ENCODE measurements at regions not wholly inside any gene's neighbourhood (a gene's known extent, or its start where the extent isn't known, plus 50 kb on each side); places are given as distances from the start of the nearest gene placed in this dataset.

GRCh38 chr9:103243553-103243952, 248.4 kb downstream of the CYLC2 start:
- POLR2A ChIA-PET: no interaction called here
- Mint-ChIP-seq H3K36me3 (ENCODE audit: low read depth) (no peaks in the 10 kb centered on the region), H3K27me3 (no peaks in the 10 kb centered on the region), H3K4me3 (no peak overlapping the region), H3K4me1 (ENCODE audit: low read depth) (no peaks in the 10 kb centered on the region), H3K9me3 (no peaks in the 10 kb centered on the region), H3K27ac (no peak overlapping the region)
- intact Hi-C loops (cut with micrococcal nuclease): no loop called here
- DNase-seq (no peak), ATAC-seq (no peak)
- CTCF ChIA-PET: no interaction called here
- no peak for TF ChIP-seq CTCF (IDR thresholded peaks at IDR 0.05)

- CTCF ChIA-PET: no interaction called here
- H3K9me3 Mint-ChIP-seq: no peaks in the 10 kb centered on the region
- DNase-seq (no peak), ATAC-seq (no peak)
- TF ChIP-seq CTCF (IDR thresholded peaks at IDR 0.05): no peak
- H3K27me3 Mint-ChIP-seq: no peaks in the 10 kb centered on the region
- intact Hi-C loops (cut with micrococcal nuclease): no loop called here
- POLR2A ChIA-PET: no interaction called here
- no peak overlapping the region for H3K27ac Mint-ChIP-seq
- no peak overlapping the region for H3K4me3 Mint-ChIP-seq
- no peaks in the 10 kb centered on the region for H3K4me1 Mint-ChIP-seq (ENCODE audit: low read depth)
- H3K36me3 Mint-ChIP-seq (ENCODE audit: low read depth): no peaks in the 10 kb centered on the region
Measured at GRCh38 chr9:103245369-103245768, 250.2 kb downstream of the CYLC2 start.

GRCh38 chr9:103261951-103262350, 266.8 kb downstream of the CYLC2 start:
- CTCF ChIA-PET: no interaction called here
- intact Hi-C loops (cut with micrococcal nuclease): no loop called here
- no peak overlapping the region for H3K27ac Mint-ChIP-seq
- no peak for TF ChIP-seq CTCF (IDR thresholded peaks at IDR 0.05)
- H3K27me3 Mint-ChIP-seq: no peaks in the 10 kb centered on the region
- no peak for ATAC-seq
- no peaks in the 10 kb centered on the region for H3K4me1 Mint-ChIP-seq (ENCODE audit: low read depth)
- H3K36me3 Mint-ChIP-seq (ENCODE audit: low read depth): no peaks in the 10 kb centered on the region
- POLR2A ChIA-PET: no interaction called here
- H3K4me3 Mint-ChIP-seq: no peak overlapping the region
- H3K9me3 Mint-ChIP-seq: peaks cover 6% of the 10 kb centered on the region
- no peak for DNase-seq

GRCh38 chr9:103266064-103266463, 270.9 kb downstream of the CYLC2 start:
- DNase-seq (no peak), ATAC-seq (no peak)
- peaks cover 2% of the 10 kb centered on the region for H3K9me3 Mint-ChIP-seq
- intact Hi-C loops (cut with micrococcal nuclease): no loop called here
- no peak for TF ChIP-seq CTCF (IDR thresholded peaks at IDR 0.05)
- no peak overlapping the region for H3K27ac Mint-ChIP-seq
- H3K4me3 Mint-ChIP-seq: no peak overlapping the region
- CTCF ChIA-PET: no interaction called here
- H3K27me3 Mint-ChIP-seq: no peaks in the 10 kb centered on the region
- no peaks in the 10 kb centered on the region for H3K36me3 Mint-ChIP-seq (ENCODE audit: low read depth)
- no peaks in the 10 kb centered on the region for H3K4me1 Mint-ChIP-seq (ENCODE audit: low read depth)
- POLR2A ChIA-PET: no interaction called here

GRCh38 chr9:103277240-103277639, 282.1 kb downstream of the CYLC2 start:
- no peak for TF ChIP-seq CTCF (IDR thresholded peaks at IDR 0.05)
- no peak for ATAC-seq
- Mint-ChIP-seq H3K4me3 (no peak overlapping the region), H3K4me1 (ENCODE audit: low read depth) (no peaks in the 10 kb centered on the region), H3K27me3 (no peaks in the 10 kb centered on the region), H3K9me3 (peaks cover 6% of the 10 kb centered on the region), H3K27ac (no peak overlapping the region), H3K36me3 (ENCODE audit: low read depth) (no peaks in the 10 kb centered on the region)
- ChIA-PET CTCF (no interaction called here), POLR2A (no interaction called here)
- intact Hi-C loops (cut with micrococcal nuclease): no loop called here
- DNase-seq: no peak
